ENCODE measurements at regions not wholly inside any gene's neighbourhood (a gene's known extent, or its start where the extent isn't known, plus 50 kb on each side); places are given as distances from the start of the nearest gene placed in this dataset.
"Not testable (repeated sequence)": the region's sequence is repeated elsewhere in the genome, so short reads cannot be mapped to it uniquely, and the experiment has no call there.

DNA sequence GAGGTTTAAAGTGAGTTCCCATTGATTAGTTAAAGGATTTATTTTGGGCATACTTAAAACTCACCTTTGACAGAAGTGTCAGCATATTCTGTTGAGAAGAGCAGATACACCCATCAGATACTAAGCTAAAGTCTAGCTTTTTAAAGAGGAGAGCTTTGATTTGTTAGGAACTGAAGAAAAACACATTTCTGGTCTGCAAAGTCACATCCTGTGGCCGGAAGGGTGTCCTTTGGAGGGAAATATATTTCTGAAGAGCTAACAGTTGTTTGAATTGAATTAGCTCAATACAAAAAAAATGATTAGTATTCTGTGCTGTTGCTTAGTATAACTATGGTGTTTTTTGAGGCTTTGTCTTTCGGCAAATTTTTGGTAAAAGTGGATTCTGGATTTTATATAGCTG is 302.7 kb downstream of the RFPL4B start:
- no peak for DNase-seq (ENCODE audit: low spot score)

DNA sequence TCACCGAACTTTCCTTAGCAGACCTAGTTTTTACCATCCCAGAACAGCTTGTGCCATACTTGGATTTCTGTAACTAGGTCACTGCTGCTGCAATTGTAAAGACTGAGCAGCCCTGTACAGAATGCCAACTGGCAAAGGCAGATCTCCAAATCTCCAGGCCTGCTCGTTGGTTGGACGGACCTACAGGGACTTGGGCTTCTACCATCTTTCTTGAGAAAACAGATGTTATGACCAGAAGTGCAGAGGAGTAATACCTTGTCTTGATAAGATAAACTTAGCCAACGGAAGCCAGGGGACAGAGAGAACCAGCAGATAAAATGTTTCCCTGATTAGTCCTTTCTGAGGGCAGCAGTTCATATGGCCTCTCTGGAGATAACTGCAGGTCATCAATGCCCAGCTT is 304.1 kb downstream of the RFPL4B start:
- peak; percentile 62 for DNase-seq (ENCODE audit: low spot score)

DNA sequence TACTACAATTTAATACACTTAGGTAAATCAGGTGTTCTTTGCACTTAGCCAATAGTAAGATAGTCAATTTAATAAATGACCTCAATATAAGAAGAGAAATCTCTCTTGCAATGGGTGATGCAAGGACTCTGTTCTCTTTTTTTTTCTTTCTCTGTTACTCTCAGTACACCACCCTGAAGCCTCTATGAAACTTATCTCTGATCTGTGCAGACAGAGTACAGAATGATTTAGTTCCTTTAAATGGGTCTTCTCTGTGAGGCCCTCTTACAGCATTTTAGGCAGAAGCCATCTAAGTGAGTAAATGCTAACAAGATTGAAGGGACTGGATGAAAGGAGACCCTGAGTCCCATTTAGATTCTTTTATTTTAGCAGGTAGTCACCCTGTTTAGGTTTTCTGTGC is 312.8 kb downstream of the RFPL4B start:
- no peak for DNase-seq (ENCODE audit: low spot score)

DNA sequence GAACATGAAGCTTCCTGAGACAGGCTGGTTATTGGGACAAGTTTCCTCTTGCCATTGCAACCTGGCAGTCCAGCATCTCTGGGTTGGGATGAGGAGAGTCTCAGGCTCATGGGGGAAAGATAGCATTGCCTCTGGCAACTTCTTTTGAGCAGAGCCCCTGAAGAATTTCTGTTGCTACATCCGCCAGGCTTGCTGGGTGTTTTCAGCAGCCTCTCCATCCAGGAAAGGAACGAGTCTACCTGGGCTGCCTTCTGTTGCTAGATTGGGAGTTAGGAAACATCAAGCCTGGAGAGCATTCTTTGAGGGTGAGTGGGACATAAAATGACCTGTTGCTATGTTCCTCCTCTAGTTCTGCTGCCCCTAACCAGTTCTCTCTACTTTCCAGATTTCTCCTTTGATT is 313.5 kb downstream of the RFPL4B start:
- no peak for DNase-seq (ENCODE audit: low spot score)

DNA sequence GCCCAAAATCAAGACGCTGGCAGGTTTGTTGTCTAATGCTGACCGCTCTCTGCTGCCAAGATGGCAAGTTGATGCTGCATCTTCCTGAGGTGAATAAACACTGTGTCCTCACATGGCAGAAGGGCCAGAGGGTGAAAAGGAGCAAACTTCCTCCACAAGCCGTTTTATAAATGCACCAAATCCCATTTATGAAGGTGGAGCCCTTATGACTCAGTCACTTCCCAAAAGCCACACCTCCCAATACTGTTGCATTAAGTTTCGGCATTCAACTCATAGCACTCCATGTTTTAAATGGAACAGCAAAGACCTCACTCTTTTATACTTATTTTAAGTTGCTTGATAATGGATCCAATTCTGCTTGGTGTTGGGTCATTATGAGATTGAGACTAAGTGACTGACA is 316.6 kb downstream of the RFPL4B start:
- no peak for DNase-seq (ENCODE audit: low spot score)

DNA sequence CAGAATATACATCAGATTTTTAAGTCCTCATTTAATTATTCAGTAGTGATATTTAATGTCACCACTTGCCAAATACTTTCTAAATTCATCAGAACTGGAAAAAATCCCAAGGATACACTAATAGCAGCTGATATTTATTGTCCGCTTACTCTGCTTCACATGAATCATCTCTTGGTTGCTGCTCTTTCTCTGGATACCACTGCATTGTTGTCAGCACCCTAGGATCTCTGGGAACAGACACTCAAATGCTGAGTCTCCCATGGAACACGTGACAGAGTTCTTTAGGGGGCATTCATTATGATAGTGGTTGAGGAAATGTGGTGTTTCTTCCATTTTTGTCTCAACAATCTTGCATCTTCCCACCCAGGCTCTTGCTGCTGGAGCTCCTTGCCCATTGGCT is 318.0 kb downstream of the RFPL4B start:
- no peak for DNase-seq (ENCODE audit: low spot score)

DNA sequence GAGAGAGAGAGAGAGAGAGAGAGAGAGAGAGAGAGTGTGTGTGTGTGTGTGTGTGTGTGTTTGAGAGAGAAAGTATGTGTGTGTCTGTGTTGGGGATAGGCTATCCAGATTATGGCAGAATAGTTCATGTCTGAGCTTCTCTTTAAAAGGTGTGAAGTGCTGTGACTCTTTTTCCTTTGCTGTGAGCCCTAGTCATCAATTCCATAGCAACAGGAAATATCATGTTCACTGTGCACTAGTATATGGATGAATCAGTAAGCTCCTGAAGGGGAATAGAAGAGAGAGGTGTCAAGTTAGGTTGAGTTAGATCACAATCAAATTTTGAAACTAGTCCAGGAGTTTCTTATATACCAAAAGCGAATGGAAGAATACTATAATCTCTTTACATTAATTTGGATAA is 318.7 kb downstream of the RFPL4B start:
- DNase-seq (ENCODE audit: low spot score), result no peak

DNA sequence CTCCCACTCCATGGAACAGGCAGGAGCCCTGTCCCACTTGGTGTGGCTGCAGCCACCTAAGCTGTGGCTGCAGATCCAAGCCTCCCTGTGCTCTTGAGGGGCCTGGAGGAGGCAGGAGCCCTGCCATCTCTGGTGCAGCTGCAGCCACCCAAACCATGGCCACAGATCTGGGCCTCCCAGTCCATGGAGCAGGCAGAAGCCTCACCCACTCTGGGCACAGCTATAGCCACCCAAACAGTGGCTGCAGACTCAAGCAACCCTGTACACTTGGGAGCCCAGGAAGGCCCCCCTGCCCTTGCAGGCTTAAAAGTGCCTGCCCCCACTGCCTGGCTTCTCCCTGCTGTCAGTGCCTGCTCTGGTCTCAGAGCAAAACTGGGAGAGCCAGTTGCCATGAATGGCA is 320.3 kb downstream of the RFPL4B start:
- DNase-seq (ENCODE audit: low spot score), result no peak

DNA sequence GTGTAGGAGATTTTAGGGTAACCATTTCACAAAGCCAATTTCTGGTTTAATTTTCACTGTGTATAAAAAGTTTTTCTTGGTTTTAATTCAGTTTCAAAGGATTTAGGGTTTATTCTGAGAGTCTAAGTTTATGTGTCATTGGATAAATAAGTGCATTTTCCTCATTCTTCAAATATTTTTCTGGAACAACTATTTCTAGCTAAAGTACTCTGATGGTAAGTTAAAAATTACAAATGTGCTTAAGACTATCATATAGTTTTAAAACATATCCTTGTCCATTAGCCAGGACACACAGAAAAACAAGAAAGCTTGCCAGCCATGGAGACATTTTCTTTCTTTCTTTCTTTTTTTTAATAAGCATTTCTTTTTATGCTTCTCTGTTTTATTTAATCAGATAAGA is 333.0 kb downstream of the RFPL4B start:
- DNase-seq (ENCODE audit: low spot score), result no peak

DNA sequence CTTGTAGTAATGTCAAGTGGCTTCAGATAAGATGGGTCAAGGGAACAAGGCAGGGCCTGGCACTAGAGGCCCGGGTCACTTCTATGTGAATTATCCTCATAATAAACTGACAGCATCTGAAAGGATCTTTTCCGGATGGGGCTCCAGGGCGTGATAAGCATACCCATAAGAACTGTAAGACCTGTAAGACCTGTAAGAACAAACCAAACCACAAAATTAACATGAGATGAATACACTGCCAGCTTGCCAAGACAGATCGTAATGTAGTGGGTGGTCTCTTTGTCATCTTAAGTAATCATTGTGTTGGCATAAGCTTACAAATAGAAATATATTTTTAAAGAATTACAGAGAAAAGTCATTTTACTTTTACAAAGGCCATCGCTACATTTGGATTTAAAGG is 334.9 kb downstream of the RFPL4B start:
- no peak for DNase-seq (ENCODE audit: low spot score)

DNA sequence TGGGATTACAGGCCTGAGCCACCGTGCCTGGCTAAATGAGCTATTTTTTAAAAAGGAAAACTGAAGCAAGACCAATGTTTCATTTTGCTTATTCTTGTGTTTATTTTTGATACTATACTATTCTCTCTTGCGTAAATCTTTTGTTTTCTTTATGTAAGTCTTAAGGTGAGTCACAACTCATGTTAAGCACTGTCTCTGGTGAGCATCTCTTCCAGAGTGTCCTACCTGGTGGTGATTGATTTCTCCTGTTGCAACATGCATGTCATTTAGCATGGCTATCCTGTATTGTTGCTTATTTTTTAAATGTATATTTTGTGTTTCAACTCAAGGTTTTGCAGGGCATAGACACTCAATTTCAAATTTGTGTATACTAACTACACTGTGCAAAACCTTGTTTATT is 336.0 kb downstream of the RFPL4B start:
- no peak for DNase-seq (ENCODE audit: low spot score)

DNA sequence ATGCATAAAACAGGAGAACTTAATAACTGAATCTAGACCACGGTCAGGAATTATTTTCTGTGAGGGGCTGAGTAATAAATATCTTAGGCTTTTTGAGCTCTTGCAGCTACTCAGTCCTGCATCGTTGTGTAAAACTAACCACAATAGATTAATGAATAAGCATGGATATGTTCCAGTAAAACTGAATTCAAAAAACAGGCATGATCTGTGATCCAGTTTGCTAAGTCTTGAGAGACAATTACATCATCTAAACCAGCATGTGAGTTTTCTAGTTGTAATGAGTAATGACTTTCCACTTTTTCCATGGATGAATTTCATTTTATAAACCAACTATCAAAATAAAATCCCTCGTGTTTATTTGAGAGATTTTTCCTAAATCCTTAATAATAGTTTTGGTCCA is 336.8 kb downstream of the RFPL4B start:
- no peak for DNase-seq (ENCODE audit: low spot score)

DNA sequence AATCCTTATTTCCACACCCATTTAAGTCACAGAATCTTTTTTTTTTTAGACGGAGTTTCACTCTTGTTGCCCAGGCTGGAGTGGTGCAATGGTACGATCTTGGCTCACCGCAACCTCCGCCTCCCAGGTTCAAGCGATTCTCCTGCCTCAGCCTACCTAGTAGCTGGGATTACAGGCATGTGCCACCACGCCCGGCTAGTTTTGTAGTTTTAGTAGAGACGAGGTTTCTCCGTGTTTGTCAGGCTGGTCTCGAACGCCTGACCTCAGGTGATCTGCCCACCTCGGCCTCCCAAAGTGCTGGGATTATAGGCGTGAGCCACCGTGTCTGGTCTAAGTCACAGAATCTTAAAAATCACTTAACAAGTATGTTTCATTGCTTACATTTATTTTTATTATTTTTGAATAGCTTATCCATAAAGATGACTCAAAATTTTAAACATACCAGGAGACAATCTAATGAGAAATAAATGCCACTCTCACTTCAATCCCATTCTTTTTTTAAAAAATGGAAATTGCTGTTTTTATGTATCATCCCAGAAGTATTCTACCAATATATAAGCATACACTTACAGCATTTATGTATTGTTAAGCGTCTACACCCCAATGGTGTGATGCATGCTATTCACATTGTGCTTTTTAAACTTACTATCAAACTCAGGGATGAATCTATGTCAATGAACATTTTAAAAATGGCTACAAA is 338.5 kb downstream of the RFPL4B start:
- not testable (repeated sequence) for DNase-seq (ENCODE audit: low spot score)

DNA sequence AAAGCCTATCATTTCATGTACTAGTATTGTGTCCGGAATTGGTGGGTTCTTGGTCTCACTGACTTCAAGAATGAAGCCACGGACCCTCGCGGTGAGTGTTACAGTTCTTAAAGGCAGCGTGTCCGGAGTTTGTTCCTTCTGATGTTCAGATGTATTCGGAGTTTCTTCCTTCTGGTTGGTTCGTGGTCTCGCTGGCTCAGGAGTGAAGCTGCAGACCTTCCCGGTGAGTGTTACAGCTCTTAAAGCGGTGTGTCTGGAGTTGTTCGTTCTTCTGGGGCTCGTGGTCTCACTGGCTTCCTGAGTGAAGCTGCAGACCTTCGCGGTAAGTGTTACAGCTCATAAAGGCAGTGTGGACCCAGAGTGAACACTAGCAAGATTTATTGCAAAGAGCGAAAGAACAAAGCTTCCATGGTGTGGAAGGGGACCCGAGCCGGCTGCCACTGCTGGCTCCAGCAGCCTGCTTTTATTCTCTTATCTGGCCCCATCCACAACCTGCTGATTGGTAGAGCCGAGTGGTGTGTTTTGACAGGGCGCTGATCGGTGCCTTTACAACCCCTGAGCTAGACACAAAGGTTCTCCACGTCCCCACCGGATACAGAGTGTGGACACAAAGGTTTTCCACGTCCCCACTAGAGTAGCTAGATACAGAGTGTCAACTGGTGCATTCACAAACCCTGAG is 341.5 kb downstream of the RFPL4B start:
- DNase-seq (ENCODE audit: low spot score), result not testable (repeated sequence)

DNA sequence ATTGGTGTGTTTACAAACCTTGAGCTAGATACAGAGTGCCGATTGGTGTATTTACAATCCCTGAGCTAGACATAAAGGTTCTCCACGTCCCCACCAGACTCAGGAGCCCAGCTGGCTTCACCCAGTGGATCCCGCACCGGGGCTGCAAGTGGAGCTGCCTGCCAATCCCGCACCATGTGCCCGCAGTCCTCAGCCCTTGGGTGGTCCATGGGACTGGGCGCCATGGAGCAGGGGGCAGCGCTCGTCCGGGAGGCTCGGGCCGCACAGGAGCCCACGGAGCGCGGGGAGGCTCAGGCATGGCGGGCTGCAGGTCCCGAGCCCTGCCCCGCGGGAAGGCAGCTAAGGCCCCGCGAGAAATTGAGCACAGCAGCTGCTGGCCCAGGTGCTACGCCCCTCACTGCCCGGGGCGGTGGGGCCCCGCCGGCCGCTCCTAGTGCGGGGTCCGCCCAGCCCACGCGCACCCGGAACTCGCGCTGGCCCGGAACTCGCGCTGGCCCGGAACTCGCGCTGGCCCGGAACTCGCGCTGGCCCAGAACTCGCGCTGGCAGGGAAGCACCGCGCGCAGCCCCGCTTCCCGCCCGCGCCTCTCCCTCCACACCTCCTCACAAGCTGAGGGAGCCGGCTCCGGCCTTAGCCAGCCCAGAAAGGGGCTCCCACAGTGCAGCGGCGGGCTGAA is 342.2 kb downstream of the RFPL4B start:
- DNase-seq (ENCODE audit: low spot score), result not testable (repeated sequence)

DNA sequence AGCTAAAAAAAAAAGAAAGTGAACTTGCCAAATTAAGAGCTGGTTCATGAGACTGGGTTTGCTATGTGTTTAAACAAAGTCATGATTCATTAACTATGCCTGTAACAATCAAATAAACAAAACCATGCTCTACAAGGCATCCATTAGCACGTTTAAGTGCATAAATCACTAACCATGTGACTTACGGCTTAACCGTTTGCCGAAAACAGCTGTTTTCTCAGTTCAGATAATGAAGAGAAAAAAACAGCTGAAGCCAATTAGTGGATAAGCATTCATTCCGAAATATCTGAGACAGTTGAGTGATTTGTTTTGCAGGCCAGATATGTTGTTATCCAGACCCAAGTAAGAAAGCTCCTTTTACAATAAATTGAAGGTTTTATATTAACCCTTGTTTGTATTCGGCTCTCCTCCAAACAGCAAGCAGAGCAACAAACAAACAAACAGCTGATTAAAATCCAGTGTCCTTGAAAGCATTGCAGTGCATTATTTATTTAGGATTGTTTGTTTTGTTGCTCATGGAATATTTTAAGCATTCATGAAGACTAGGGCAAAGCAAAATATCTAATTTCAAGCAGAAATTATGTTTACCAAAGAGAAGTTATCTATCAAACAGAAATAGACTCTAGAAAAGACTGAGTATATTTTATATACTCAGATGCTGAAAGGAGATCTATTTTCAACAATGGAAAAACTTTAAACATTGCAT is 343.5 kb downstream of the RFPL4B start:
- no peak for DNase-seq (ENCODE audit: low spot score)

DNA sequence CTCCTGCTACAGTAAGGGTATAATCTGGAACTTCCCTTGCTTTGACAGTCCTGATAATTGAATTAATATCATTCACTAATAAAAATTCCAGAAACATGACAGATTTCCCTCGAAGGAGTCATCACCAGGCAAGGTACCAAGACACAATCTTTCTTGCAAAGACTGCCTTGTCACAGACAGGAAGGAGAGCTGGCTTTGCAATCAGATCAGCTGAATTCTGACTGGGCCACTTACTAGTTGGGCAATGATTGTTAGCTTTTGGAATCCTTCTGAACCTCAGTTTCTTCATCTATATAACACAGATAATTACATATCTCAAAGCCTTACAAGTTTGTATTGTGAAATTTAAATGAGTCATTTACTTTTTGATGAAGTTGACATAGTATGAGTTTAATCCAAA is 344.2 kb downstream of the RFPL4B start:
- no peak for DNase-seq (ENCODE audit: low spot score)

DNA sequence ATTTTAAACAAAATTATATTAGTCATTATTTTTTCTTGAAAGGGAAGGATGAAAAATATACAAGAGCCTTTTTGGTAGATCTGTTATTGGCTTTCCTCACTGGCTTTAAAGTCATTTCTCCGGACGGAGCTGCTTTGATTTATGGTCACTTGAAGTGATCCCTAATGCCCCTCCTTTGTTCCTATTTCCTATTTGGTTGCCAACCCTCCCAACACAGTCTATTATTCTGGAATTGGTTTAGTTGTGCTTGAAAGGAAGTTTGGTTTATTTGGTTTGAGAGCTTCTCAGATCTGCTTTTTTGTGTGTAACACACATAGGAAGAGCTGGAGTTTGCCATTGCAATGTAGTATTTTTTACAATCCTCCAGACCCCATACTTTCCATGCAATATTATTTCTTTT is 347.9 kb downstream of the RFPL4B start:
- DNase-seq (ENCODE audit: low spot score), result no peak

DNA sequence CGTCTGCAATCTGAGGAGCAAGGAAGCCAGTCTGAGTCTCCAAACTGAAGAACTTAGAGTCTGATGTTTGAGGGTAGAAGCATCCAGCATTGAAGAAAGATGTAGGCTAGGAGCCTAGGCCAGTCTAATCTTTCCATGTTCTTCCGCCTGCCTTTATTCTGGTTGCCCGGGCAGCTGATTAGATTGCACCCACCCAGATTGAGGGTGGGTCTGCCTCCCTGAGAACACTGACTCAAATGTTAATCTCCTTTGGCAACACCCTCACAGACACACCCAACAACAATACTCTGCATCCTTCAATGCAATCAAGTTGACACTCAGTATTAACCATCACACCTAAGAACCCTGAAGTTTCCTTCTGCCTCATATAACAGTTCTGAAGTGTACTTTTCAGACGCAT is 350.1 kb downstream of the RFPL4B start:
- no peak for DNase-seq (ENCODE audit: low spot score)

DNA sequence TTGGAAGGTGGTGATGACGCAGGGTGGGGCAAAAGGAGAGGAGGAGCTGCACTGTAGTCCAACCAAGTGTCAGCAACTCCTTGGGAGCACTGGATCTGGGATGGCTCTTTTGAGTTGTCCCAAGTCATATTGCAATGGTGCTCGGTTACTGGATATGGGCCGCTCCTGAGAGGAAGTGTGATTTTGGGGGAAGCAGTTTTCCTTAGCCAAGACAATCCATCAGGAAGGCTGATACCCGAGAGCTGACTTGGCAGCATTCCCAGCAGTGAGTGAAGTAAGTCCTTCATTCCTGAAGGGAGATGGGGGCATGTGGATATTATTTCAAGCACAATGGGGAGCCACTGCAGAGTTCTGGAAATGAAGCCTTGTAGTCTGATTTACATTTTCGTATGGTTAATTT is 354.1 kb downstream of the RFPL4B start:
- DNase-seq (ENCODE audit: low spot score), result peak; percentile 9

DNA sequence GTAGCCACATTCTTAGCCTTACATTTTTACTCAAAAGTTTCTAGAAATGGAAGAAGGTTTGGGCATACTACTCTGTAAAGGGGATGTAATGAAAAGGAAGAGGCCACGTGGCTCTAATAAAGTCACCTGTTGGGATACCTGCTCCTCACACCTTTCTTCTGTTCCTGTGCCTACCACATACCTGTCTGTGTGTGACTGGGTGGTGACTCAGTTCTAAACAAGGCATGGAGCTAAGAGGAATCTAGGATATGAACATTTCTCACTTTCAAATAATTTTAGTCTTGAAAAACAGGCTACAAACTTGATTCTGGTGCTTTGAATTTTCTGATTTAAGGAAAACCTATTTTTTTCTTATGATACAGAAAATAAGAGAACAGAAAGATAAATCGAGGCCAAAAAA is 363.6 kb downstream of the RFPL4B start:
- no peak for DNase-seq (ENCODE audit: low spot score)

DNA sequence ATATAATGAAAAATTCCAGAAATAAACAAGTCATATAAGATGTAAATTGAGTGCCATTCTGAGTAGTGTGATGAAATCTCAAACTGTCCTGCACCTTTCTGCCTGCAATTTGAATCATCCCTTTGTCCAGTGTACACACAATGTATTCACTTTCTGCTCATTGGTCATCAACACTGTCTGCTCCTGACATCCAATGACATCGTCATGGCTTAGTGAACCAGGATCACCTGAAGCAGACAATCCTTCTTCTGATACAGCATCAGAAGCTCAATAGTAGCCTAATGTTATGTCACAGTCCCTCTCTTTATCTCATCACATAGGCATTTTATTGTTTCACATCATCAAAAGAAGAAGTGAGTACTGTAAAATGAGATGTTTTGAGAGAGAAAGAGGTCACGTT is 366.3 kb downstream of the RFPL4B start:
- DNase-seq (ENCODE audit: low spot score), result no peak

DNA sequence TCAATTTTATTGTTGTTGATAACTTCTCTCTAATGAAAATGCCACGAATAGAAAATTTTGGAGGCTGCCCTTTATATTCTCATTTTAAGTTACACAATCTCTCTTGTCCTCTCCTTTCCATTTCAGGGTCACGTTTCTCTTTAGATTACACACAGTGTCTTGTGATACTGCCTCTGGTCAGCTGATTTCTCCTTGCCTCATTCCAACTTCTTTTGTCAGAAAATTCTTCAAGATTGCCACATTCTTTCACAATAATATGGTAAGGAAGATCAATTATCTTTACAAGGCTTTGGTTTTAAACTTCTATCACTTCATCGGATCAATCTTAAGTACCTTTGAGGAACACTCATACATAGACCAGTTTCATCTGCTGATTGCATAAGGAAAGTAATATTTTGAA is 370.3 kb downstream of the RFPL4B start:
- DNase-seq (ENCODE audit: low spot score), result no peak

Data from pons (tissue), 1 donor.